GM12875 (cell line): ENCODE measurements at regions not wholly inside any gene's neighbourhood (a gene's known extent, or its start where the extent isn't known, plus 50 kb on each side); places are given as distances from the start of the nearest gene placed in this dataset.

Experiments used
- H3K4me3 ChIP-seq: one replicate; pipeline ENCODE4 v1.5.1; 2011; ENCODE audit warnings: low read depth, low read length, control low read depth
- CTCF ChIP-seq: IDR thresholded peaks from 2 replicates; pipeline ENCODE4 v1.5.1; 2011; ENCODE audit warnings: low read depth, mild to moderate bottlenecking, control low read depth, inconsistent platforms, low read length, moderate library complexity, borderline replicate concordance; ENCODE audit not compliant: insufficient read depth

GRCh38 chr13:85666356-85666755, 132.9 kb downstream of the SLITRK6 start:
- no peak for TF ChIP-seq CTCF
- H3K4me3 ChIP-seq: no peak overlapping the region

- no peak for TF ChIP-seq CTCF
Measured at GRCh38 chr13:85665286-85665685, 133.9 kb downstream of the SLITRK6 start.

GRCh38 chr13:85663856-85664255, 135.4 kb downstream of the SLITRK6 start:
- TF ChIP-seq CTCF: no peak
- no peak overlapping the region for H3K4me3 ChIP-seq

More at GRCh38 chr13:85665286-85665685, 133.9 kb downstream of the SLITRK6 start:
- H3K4me3 ChIP-seq: no peak overlapping the region

GRCh38 chr13:85662186-85662585, 137.0 kb downstream of the SLITRK6 start:
- no peak for TF ChIP-seq CTCF

GRCh38 chr13:85661675-85662074, 137.5 kb downstream of the SLITRK6 start:
- no peak for TF ChIP-seq CTCF
- no peak overlapping the region for H3K4me3 ChIP-seq

More at GRCh38 chr13:85662186-85662585, 137.0 kb downstream of the SLITRK6 start:
- H3K4me3 ChIP-seq: no peak overlapping the region

GRCh38 chr13:85659493-85659892, 139.7 kb downstream of the SLITRK6 start:
- H3K4me3 ChIP-seq: no peak overlapping the region
- TF ChIP-seq CTCF: no peak

GRCh38 chr13:85657942-85658341, 141.3 kb downstream of the SLITRK6 start:
- no peak for TF ChIP-seq CTCF
- no peak overlapping the region for H3K4me3 ChIP-seq
